ENCODE measurements at regions not wholly inside any gene's neighbourhood (a gene's known extent, or its start where the extent isn't known, plus 50 kb on each side); places are given as distances from the start of the nearest gene placed in this dataset.

DNA sequence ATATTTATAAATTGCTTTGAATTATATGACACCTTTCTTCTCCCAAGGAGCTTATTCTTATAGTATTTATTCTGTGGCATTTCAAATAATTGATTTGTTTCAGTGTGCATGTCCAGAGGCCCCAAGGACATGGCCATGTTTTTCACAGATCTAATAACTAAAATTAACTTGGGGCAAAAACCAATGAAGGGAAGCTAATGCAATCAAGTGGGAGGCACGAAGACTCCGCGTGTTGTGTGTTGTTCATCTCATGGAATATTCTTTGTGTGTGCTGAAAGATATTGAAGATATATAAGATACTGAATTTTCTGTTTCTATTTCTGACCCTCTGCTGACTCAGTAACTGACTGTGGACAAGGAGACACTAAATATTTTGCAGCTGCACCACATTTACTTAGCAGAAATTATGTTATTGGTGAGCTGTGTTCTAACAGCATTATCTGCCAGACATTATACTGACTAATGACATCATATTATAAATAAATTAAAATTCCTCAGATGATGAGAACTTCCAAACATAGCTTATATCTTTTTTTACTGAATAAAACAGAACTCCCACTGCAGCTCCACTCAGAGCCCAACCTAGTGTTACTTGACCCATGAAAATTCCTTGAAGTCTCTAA lies 519.3 kb upstream of the CXADR start:
- Histone ChIP-seq H3K27ac (ENCODE audit: low read depth, low read length) (no peak overlapping the region), H3K27me3 (ENCODE audit: control insufficient read depth, insufficient read depth, low read length) (no peaks in the 10 kb centered on the region), H3K4me1 (ENCODE audit: control insufficient read depth, insufficient read depth, low read length) (0 out of 2 replicates have a peak, but pooled peaks cover 2% of the 10 kb centered on the region), H3K9me3 (ENCODE audit: control insufficient read depth, insufficient read depth, low read length) (peaks cover 3% of the 10 kb centered on the region; the same call in 1 of the 2 replicates), H3K4me3 (ENCODE audit: low read depth, low read length) (no peak overlapping the region), H3K36me3 (ENCODE audit: control insufficient read depth, insufficient read depth, low read length) (no peaks in the 10 kb centered on the region), H3K9ac (ENCODE audit: low read depth, low read length) (no peak overlapping the region)

DNA sequence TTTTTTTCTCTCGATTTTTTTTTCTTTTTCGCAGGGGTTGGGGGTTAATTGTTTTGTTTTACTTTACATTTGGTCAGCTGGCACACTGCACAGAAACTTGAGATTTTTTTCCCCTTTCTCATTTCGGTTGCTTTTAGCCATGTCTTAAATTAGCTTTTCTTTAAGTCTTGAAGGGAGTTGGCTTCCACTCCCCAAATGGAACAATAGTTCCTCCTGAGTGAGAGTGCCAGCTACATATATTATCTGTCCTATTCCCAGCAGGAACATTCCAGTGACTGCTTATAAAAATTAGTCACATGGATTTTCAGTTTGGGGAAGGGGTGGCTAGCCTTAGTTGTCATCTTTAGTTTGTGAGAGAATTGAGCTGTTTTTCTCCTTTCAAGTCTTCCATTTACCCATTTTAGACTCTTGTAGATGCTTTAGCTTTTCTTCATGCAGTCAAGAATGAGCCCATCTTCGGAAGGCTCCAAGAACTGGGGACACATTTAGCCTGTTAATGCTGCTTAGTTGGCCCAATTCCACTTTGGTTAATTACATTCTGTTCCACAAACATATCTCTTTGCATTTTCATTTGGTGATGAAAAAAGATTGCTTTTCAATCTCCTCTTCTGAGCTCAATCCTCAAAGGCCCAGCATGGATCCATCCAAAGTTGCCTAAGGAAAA lies 510.1 kb upstream of the CXADR start:
- H3K4me1 ChIP-seq (ENCODE audit: control insufficient read depth, insufficient read depth, low read length) = peaks cover 26% of the 10 kb centered on the region
- H3K36me3 ChIP-seq (ENCODE audit: control insufficient read depth, insufficient read depth, low read length) = no peaks in the 10 kb centered on the region
- no peak overlapping the region for H3K4me3 ChIP-seq (ENCODE audit: low read depth, low read length)
- H3K9me3 ChIP-seq (ENCODE audit: control insufficient read depth, insufficient read depth, low read length) = peaks cover 14% of the 10 kb centered on the region
- H3K9ac ChIP-seq (ENCODE audit: low read depth, low read length) = no peak overlapping the region
- no peaks in the 10 kb centered on the region for H3K27me3 ChIP-seq (ENCODE audit: control insufficient read depth, insufficient read depth, low read length)
- peak overlapping the region; percentile 62 for H3K27ac ChIP-seq (ENCODE audit: low read depth, low read length)

- no peak overlapping the region for H3K4me3 ChIP-seq (ENCODE audit: low read depth, low read length)
Measured at GRCh38 chr21:17003258-17003615, 509.6 kb upstream of the CXADR start.

GRCh38 chr21:17003763-17004373 lies 509.0 kb upstream of the CXADR start:
- H3K9me3 ChIP-seq (ENCODE audit: control insufficient read depth, insufficient read depth, low read length) = peaks cover 8% of the 10 kb centered on the region
- H3K27ac ChIP-seq (ENCODE audit: low read depth, low read length) = peak overlapping the region; percentile 62
- no peaks in the 10 kb centered on the region for H3K27me3 ChIP-seq (ENCODE audit: control insufficient read depth, insufficient read depth, low read length)
- no peaks in the 10 kb centered on the region for H3K36me3 ChIP-seq (ENCODE audit: control insufficient read depth, insufficient read depth, low read length)
- H3K4me1 ChIP-seq (ENCODE audit: control insufficient read depth, insufficient read depth, low read length) = peaks cover 26% of the 10 kb centered on the region
- H3K9ac ChIP-seq (ENCODE audit: low read depth, low read length) = no peak overlapping the region
- H3K4me3 ChIP-seq (ENCODE audit: low read depth, low read length) = no peak overlapping the region

More at GRCh38 chr21:17003258-17003615, 509.6 kb upstream of the CXADR start:
- Histone ChIP-seq H3K27me3 (ENCODE audit: control insufficient read depth, insufficient read depth, low read length) (no peaks in the 10 kb centered on the region), H3K27ac (ENCODE audit: low read depth, low read length) (peak overlapping the region; percentile 62), H3K9ac (ENCODE audit: low read depth, low read length) (no peak overlapping the region), H3K9me3 (ENCODE audit: control insufficient read depth, insufficient read depth, low read length) (peaks cover 14% of the 10 kb centered on the region), H3K36me3 (ENCODE audit: control insufficient read depth, insufficient read depth, low read length) (no peaks in the 10 kb centered on the region), H3K4me1 (ENCODE audit: control insufficient read depth, insufficient read depth, low read length) (peaks cover 26% of the 10 kb centered on the region)

GRCh38 chr21:17032141-17032655 lies 480.6 kb upstream of the CXADR start:
- Histone ChIP-seq H3K27me3 (ENCODE audit: control insufficient read depth, insufficient read depth, low read length) (no peaks in the 10 kb centered on the region), H3K4me1 (ENCODE audit: control insufficient read depth, insufficient read depth, low read length) (no peaks in the 10 kb centered on the region; the same call in 1 of the 2 replicates), H3K36me3 (ENCODE audit: control insufficient read depth, insufficient read depth, low read length) (no peaks in the 10 kb centered on the region), H3K27ac (ENCODE audit: low read depth, low read length) (no peak overlapping the region), H3K4me3 (ENCODE audit: low read depth, low read length) (no peak overlapping the region), H3K9me3 (ENCODE audit: control insufficient read depth, insufficient read depth, low read length) (peaks cover 12% of the 10 kb centered on the region), H3K9ac (ENCODE audit: low read depth, low read length) (no peak overlapping the region)

DNA sequence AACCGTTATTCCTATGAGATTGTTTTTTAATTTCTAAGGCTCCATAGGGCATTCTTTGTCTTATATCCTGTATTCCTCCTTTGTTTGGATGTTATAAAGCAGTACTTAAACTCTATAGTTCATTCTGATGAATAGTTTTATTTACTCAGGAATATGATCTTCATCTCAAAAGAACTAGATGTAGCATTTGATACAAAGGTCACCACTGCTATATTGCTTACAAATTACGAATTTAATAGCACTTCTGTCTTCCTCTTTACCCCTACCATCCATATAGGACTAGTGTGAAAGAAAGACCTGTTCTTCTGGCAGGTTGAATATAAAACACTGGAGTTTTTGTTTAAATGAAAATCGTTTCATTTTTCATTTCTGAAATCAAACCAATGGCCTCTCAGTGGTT lies 468.1 kb upstream of the CXADR start:
- Histone ChIP-seq H3K4me1 (ENCODE audit: control insufficient read depth, insufficient read depth, low read length) (no peaks in the 10 kb centered on the region), H3K9ac (ENCODE audit: low read depth, low read length) (no peak overlapping the region), H3K4me3 (ENCODE audit: low read depth, low read length) (no peak overlapping the region), H3K9me3 (ENCODE audit: control insufficient read depth, insufficient read depth, low read length) (peaks cover 10% of the 10 kb centered on the region), H3K36me3 (ENCODE audit: control insufficient read depth, insufficient read depth, low read length) (no peaks in the 10 kb centered on the region), H3K27ac (ENCODE audit: low read depth, low read length) (no peak overlapping the region), H3K27me3 (ENCODE audit: control insufficient read depth, insufficient read depth, low read length) (no peaks in the 10 kb centered on the region)

GRCh38 chr21:17045214-17045853 lies 467.5 kb upstream of the CXADR start:
- H3K27ac ChIP-seq (ENCODE audit: low read depth, low read length) = no peak overlapping the region
- H3K36me3 ChIP-seq (ENCODE audit: control insufficient read depth, insufficient read depth, low read length) = no peaks in the 10 kb centered on the region
- H3K4me1 ChIP-seq (ENCODE audit: control insufficient read depth, insufficient read depth, low read length) = peaks cover 4% of the 10 kb centered on the region
- peaks cover 11% of the 10 kb centered on the region for H3K9me3 ChIP-seq (ENCODE audit: control insufficient read depth, insufficient read depth, low read length)
- H3K27me3 ChIP-seq (ENCODE audit: control insufficient read depth, insufficient read depth, low read length) = no peaks in the 10 kb centered on the region
- H3K4me3 ChIP-seq (ENCODE audit: low read depth, low read length) = no peak overlapping the region
- no peak overlapping the region for H3K9ac ChIP-seq (ENCODE audit: low read depth, low read length)

DNA sequence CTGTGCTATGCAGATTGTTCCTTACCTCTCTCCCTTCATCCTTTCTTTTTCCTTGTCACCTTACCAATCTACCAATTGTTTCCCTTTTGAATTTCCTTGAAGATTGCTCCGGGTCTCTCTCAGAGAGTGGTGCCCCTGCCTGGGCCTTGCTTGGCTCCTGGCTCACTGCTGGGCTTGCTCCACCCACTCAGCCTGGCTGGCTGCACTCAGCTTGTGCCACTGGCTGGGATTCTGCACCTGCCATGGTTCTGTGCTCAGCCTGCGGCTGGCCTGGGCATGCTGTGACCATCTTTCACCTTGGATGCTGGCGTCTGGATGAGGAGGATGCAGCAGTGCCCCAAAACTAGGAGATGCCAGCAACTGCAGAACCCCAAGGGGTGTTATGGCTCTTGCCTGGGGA lies 463.9 kb upstream of the CXADR start:
- no peak overlapping the region for H3K9ac ChIP-seq (ENCODE audit: low read depth, low read length)
- no peaks in the 10 kb centered on the region for H3K27me3 ChIP-seq (ENCODE audit: control insufficient read depth, insufficient read depth, low read length)
- H3K4me1 ChIP-seq (ENCODE audit: control insufficient read depth, insufficient read depth, low read length) = peaks cover 27% of the 10 kb centered on the region
- no peak overlapping the region for H3K27ac ChIP-seq (ENCODE audit: low read depth, low read length)
- no peak overlapping the region for H3K4me3 ChIP-seq (ENCODE audit: low read depth, low read length)
- H3K9me3 ChIP-seq (ENCODE audit: control insufficient read depth, insufficient read depth, low read length) = peaks cover 11% of the 10 kb centered on the region
- no peaks in the 10 kb centered on the region for H3K36me3 ChIP-seq (ENCODE audit: control insufficient read depth, insufficient read depth, low read length)

GRCh38 chr21:17050156-17050555 lies 462.7 kb upstream of the CXADR start:
- Histone ChIP-seq H3K36me3 (ENCODE audit: control insufficient read depth, insufficient read depth, low read length) (no peaks in the 10 kb centered on the region), H3K4me3 (ENCODE audit: low read depth, low read length) (no peak overlapping the region), H3K9me3 (ENCODE audit: control insufficient read depth, insufficient read depth, low read length) (peaks cover 11% of the 10 kb centered on the region), H3K9ac (ENCODE audit: low read depth, low read length) (no peak overlapping the region; the same call in 1 of the 2 replicates), H3K27ac (ENCODE audit: low read depth, low read length) (peak overlapping the region; percentile 52), H3K27me3 (ENCODE audit: control insufficient read depth, insufficient read depth, low read length) (no peaks in the 10 kb centered on the region), H3K4me1 (ENCODE audit: control insufficient read depth, insufficient read depth, low read length) (peaks cover 27% of the 10 kb centered on the region)

DNA sequence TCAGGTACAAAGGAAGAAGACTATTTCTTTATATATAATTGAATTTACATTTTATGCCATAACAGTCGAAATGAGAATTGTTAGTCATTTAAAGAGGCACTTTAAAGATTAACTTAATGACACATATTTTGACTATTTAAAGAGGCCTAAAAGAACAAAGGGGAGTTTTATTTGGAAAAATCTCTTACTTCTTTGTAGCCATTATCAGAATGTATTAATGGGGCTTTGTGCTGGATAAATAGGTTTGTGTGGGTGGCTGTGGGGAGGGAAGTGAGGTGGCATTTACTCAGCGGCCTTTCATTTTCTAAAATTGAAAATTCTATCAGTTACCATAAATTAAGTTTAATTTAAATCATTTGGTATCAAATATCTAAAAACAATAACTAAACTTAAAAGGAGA lies 462.2 kb upstream of the CXADR start:
- Histone ChIP-seq H3K36me3 (ENCODE audit: control insufficient read depth, insufficient read depth, low read length) (no peaks in the 10 kb centered on the region), H3K27ac (ENCODE audit: low read depth, low read length) (peak overlapping the region; percentile 52), H3K9ac (ENCODE audit: low read depth, low read length) (no peak overlapping the region), H3K4me1 (ENCODE audit: control insufficient read depth, insufficient read depth, low read length) (peaks cover 27% of the 10 kb centered on the region), H3K4me3 (ENCODE audit: low read depth, low read length) (no peak overlapping the region; the same call in 1 of the 2 replicates), H3K27me3 (ENCODE audit: control insufficient read depth, insufficient read depth, low read length) (no peaks in the 10 kb centered on the region), H3K9me3 (ENCODE audit: control insufficient read depth, insufficient read depth, low read length) (peaks cover 11% of the 10 kb centered on the region)
